HG02943 (cell line): ENCODE measurements at regions not wholly inside any gene's neighbourhood (a gene's known extent, or its start where the extent isn't known, plus 50 kb on each side); places are given as distances from the start of the nearest gene placed in this dataset.
"Not testable (repeated sequence)": the region's sequence is repeated elsewhere in the genome, so short reads cannot be mapped to it uniquely, and the experiment has no call there.

Experiments used
- ATAC-seq: cut with Tn5 transposase; IDR thresholded peaks from one replicate; pipeline ENCODE4 v1.9.1; 2021; ENCODE audit warnings: mild to moderate bottlenecking, low read depth, moderate library complexity; ENCODE audit not compliant: unreplicated experiment

DNA sequence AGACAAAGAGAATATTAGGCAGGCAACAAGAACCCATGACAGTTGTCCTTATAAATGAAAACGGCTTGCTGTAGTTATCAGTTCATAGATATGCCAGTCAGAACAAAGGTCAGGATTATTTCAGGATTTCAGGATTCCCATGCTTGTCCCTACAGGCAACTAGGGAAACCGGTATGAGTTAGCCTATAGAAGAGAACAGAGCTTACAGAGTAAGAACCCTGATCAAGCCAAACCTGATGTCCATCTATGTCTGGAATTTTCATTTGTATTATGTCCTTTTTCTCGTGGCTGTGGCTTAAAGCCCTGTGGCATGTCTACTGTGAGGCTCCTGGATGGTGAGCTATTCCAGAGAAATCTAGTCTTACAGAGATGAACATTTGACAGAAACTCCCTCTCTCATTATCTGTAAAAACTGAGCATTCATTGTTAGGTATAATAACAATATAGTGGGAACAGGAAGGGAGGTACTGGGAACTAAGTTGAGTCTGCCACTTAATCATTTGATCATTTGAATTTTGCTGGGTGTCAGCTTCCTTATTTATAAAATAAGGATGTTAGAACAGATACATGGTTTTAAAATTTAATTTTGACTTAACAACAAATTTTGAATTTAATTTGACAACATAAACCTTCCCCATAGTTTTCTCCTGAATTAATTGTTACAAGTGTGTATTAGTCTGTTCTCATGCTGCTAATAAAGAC, 129.5 kb upstream of the KLF3 start:
- no peak for ATAC-seq

GRCh38 chr4:38535071-38535470, 128.9 kb upstream of the KLF3 start:
- not testable (repeated sequence) for ATAC-seq

DNA sequence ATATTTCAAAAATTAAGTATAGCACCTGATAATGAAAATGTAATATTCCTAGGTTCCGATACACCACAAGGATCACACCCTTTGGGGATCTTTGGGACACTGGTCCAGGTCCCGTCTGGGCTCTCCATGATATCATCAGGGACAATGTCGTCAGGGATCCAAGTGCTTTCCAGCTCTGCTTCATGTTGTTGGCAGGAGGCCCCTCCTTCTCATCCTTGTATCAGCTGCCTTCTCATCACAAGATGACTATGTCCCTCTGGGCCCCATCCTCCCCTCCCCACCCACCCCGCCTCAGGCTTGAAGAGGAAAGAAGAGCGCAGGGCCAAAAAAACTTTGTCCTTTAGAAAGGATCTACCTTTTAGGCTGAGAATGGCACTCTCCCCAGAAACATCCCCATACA, 128.3 kb upstream of the KLF3 start:
- no peak for ATAC-seq

DNA sequence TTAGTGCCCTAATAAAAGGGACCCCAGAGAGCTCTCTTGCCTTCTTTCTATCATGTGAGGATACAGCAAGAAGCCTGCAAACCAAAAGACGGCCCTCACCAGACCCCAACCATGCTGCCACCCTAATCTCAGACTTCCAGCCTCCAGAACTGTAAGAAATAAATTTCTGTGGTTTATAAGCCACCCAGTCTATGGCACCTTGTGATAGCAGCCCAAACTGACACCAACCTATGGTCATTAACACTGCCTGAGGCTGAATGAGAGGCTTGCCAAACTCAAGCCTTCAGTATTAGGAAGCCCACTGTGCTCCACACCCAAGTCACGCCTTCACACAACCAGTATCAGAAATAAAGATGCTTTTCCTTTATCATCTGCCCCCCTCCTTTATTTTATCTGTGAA, 127.3 kb upstream of the KLF3 start:
- no peak for ATAC-seq

- no peak for ATAC-seq
Observed at GRCh38 chr4:38537666-38538065, 126.3 kb upstream of the KLF3 start.

- no peak for ATAC-seq
Observed at GRCh38 chr4:38538517-38538916, 125.5 kb upstream of the KLF3 start.

GRCh38 chr4:38539501-38539900, 124.5 kb upstream of the KLF3 start:
- no peak for ATAC-seq

DNA sequence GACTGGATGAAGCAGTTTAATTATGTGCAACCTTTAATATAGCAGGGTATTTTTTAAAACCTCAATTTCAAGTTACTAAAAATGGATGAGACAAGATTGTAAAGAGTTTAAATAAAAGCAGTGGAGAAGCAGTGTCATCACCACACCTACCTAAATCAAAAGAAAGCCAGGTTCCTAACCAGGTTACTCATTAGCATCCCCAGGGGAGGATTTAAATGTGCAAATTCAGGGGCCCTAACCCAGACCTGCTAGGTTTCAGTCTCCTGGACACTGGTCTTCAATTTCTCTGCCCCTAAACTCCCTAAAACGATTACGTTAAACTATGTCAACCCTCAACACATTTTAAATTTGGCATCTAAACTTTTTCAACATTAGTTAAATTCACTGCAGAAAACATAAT, 116.9 kb upstream of the KLF3 start:
- no peak for ATAC-seq

DNA sequence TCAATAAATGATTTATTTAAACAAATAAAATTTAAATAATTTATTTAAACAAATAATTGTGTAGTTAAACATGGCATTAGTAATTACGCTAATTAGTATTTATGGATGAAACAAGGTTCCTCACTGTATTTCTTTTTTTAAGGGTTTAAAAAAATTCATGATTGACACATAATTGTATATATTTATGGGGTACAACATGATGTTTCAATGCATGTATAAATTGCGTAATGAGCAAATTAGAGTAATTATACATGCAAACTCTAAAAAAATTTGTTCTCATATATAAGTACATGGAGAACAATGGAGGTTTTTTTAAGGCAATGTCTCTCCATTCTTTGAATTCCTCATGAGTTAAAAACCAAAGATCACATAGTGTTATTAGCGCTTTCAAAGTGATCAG, 115.7 kb upstream of the KLF3 start:
- no peak for ATAC-seq

DNA sequence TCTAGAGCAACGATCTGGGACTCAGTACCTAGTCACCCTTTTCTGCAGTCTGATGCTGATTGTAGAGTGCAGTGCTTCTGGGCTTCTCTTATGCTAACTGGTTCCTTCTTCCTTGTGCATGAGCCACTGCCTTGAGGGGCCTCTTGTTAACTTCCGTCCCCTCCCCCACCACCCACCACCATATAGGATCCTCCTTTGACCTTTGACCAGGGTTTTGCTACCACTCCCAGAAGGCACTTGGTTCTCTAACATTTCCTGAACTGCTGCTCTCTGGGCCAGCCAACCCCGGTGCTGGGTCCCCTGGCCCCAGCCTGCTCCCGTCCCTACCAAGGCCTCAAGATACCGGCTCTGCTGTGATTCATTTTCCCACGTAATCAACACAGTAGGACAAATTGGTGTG, 104.6 kb upstream of the KLF3 start:
- ATAC-seq = no peak

- ATAC-seq = no peak
Observed at GRCh38 chr4:38560340-38560739, 103.7 kb upstream of the KLF3 start.

- no peak for ATAC-seq
Observed at GRCh38 chr4:38560768-38561558, 103.0 kb upstream of the KLF3 start.

GRCh38 chr4:38562751-38563198, 101.2 kb upstream of the KLF3 start:
- no peak for ATAC-seq

- no peak for ATAC-seq
Observed at GRCh38 chr4:38563707-38564495, 100.1 kb upstream of the KLF3 start.

DNA sequence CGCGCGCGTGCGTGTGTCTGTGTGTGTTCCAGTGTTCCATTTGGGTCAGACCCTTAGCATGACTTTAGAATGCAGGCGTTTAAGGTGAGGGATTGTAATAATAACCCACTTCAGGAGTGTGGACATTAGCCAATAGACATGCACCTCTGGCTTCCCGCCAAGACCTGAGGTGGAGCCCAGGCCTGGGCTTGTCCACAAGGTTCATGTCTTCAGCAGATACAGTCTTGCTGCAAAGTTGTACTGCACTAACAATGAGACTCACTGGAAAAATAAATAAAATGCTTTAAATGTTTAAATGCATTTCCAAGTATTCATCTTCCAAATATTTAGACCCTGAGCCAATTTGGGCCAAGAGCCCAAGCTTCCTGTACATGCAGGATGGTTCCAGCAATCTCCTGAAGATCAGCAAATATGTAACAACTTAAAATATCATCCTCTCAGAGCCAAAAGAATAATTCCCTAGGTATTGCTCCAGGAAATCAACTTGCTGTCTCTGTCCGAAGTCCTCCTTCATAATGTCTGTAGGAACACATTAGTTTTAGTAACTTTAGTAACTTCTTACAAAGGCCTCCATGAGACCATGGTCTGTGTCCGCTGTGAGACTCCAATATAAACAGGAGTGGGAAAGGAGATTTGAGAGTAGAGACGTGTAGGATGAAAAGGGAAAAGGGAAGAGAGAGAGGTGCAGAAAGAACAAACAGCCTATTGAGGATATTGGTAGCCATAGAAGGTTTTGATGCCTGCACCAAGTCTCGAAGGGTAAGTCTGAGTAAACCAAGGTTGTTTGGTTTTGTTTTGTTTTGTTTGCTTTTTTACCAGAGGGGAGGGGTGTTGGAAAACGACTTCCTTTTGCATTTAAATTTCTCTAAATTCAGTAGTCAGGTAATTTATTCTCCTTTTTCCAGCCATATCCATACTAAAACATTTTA, 98.5 kb upstream of the KLF3 start:
- no peak for ATAC-seq

- ATAC-seq = no peak
Observed at GRCh38 chr4:38566806-38567398, 97.1 kb upstream of the KLF3 start.

GRCh38 chr4:38567457-38567856, 96.5 kb upstream of the KLF3 start:
- ATAC-seq = no peak

DNA sequence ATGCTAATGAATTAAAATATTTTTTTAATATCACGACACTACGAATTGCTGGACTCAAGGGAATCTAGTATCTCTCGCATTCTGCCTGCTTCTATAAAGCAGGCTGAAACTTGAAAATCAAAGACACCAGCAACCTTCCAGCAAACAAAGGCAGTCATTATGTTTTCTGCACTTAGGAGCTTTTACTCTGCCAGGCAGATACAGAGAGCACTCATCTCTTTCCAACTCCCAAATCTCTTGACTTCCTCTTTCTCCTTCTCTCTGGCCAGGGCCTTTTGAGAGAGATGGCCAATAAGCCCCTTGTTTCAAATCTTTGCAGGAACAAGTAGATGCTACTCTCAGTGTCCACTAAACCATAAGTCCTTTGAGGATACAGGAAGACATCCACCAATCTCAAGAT, 95.2 kb upstream of the KLF3 start:
- ATAC-seq = no peak

GRCh38 chr4:38570647-38571276, 93.2 kb upstream of the KLF3 start:
- no peak for ATAC-seq
